H9 (cell line): ENCODE measurements at regions not wholly inside any gene's neighbourhood (a gene's known extent, or its start where the extent isn't known, plus 50 kb on each side); places are given as distances from the start of the nearest gene placed in this dataset.
A peak's percentile ranks its signal among the peaks of the same experiment; 100 is the strongest.

Experiments
- DNase-seq: peaks from one replicate; pipeline ENCODE4 v3.0.0-alpha.2; 2017
- H2AFZ ChIP-seq: one replicate; pipeline ENCODE4 v1.6.1; 2013; ENCODE audit warnings: mild to moderate bottlenecking, low read length, control low read depth, moderate library complexity
- H2AK5ac ChIP-seq: 2 replicates; pipeline ENCODE4 v1.6.1; 2013; ENCODE audit warnings: low read length, control low read depth, mixed read lengths; ENCODE audit not compliant: insufficient read length
- H2BK120ac ChIP-seq: one replicate; pipeline ENCODE4 v1.6.1; 2013; ENCODE audit warnings: low read depth, mild to moderate bottlenecking, low read length, control low read depth, inconsistent platforms; ENCODE audit not compliant: poor library complexity, severe bottlenecking
- H2BK12ac ChIP-seq: 2 replicates; pipeline ENCODE4 v1.6.1; 2013; ENCODE audit warnings: low read length, control low read depth, mixed read lengths, low read depth; ENCODE audit not compliant: insufficient read length
- H2BK15ac ChIP-seq: 2 replicates; pipeline ENCODE4 v1.6.1; 2013; ENCODE audit warnings: low read depth, low read length, control low read depth
- H2BK20ac ChIP-seq: one replicate; pipeline ENCODE4 v1.6.1; 2013; ENCODE audit warnings: low read depth, mild to moderate bottlenecking, low read length, control low read depth, inconsistent platforms; ENCODE audit not compliant: poor library complexity, severe bottlenecking
- H2BK5ac ChIP-seq: 2 replicates; pipeline ENCODE4 v1.6.1; 2013; ENCODE audit warnings: low read length, control low read depth, mixed read lengths; ENCODE audit not compliant: insufficient read length
- H3K14ac ChIP-seq: 2 replicates; pipeline ENCODE4 v1.6.1; 2013; ENCODE audit warnings: low read length, control low read depth; ENCODE audit not compliant: insufficient read depth
- H3K18ac ChIP-seq: 2 replicates; pipeline ENCODE4 v1.6.1; 2013; ENCODE audit warnings: low read depth, mild to moderate bottlenecking, mixed read lengths, low read length, control low read depth; ENCODE audit not compliant: insufficient read length
- H3K23ac ChIP-seq: 2 replicates; pipeline ENCODE4 v1.6.1; 2013; ENCODE audit warnings: low read length, control low read depth, mixed read lengths, low read depth; ENCODE audit not compliant: insufficient read length
- H3K23me2 ChIP-seq: 2 replicates; pipeline ENCODE4 v1.6.1; 2013; ENCODE audit warnings: low read depth, mild to moderate bottlenecking, mixed read lengths, low read length, control low read depth; ENCODE audit not compliant: insufficient read length, poor library complexity, severe bottlenecking
- H3K27ac ChIP-seq: 2 replicates; pipeline ENCODE4 v1.5.1; 2013; ENCODE audit warnings: low read length, control low read depth, mixed read lengths, low read depth; ENCODE audit not compliant: insufficient read length
- H3K27me3 ChIP-seq: 2 replicates; pipeline ENCODE4 v1.6.1; 2013; ENCODE audit warnings: low read length, control low read depth, inconsistent platforms; ENCODE audit not compliant: insufficient read depth
- H3K4ac ChIP-seq: 2 replicates; pipeline ENCODE4 v1.6.1; 2013; ENCODE audit warnings: low read depth, mild to moderate bottlenecking, control low read depth, inconsistent platforms, low read length, moderate library complexity
- H3K4me1 ChIP-seq: 2 replicates; pipeline ENCODE4 v1.6.1; 2013; ENCODE audit warnings: low read length, control low read depth, inconsistent platforms; ENCODE audit not compliant: insufficient read depth
- H3K4me2 ChIP-seq: 2 replicates; pipeline ENCODE4 v1.6.1; 2013; ENCODE audit warnings: low read length, control low read depth, mixed read lengths; ENCODE audit not compliant: insufficient read length, insufficient read depth
- H3K56ac ChIP-seq: 2 replicates; pipeline ENCODE4 v1.6.1; 2013; ENCODE audit warnings: low read depth, mild to moderate bottlenecking, mixed read lengths, low read length, control low read depth; ENCODE audit not compliant: insufficient read length
- H3K79me1 ChIP-seq: 2 replicates; pipeline ENCODE4 v1.6.1; 2013; ENCODE audit warnings: low read depth, mild to moderate bottlenecking, moderate library complexity, low read length, control low read depth, inconsistent platforms; ENCODE audit not compliant: insufficient read depth, poor library complexity, severe bottlenecking
- H3K79me2 ChIP-seq: 2 replicates; pipeline ENCODE4 v1.6.1; 2013; ENCODE audit warnings: low read length, control low read depth, inconsistent platforms; ENCODE audit not compliant: insufficient read depth
- H3K9ac ChIP-seq: 2 replicates; pipeline ENCODE4 v1.6.1; 2013; ENCODE audit warnings: low read length, control low read depth, mixed read lengths; ENCODE audit not compliant: insufficient read length; ENCODE audit errors: extremely low read depth
- H3K9me3 ChIP-seq: one replicate; pipeline ENCODE4 v1.6.1; 2013; ENCODE audit warnings: low read depth, low read length, inconsistent platforms; ENCODE audit not compliant: control insufficient read depth
- H3T11ph ChIP-seq: one replicate; pipeline ENCODE4 v1.6.1; 2013; ENCODE audit warnings: mild to moderate bottlenecking, low read length, control low read depth, inconsistent platforms
- H4K20me1 ChIP-seq: one replicate; pipeline ENCODE4 v1.6.1; 2013; ENCODE audit not compliant: control insufficient read depth, insufficient read length, insufficient read depth
- H4K5ac ChIP-seq: 2 replicates; pipeline ENCODE4 v1.6.1; 2013; ENCODE audit warnings: low read depth, mild to moderate bottlenecking, mixed read lengths, low read length, control low read depth; ENCODE audit not compliant: insufficient read length
- H4K8ac ChIP-seq: replicated peaks from 2 replicates; pipeline ENCODE4 v1.6.1; 2013; ENCODE audit warnings: low read length, control low read depth, mixed read lengths, low read depth; ENCODE audit not compliant: insufficient read length
- H4K91ac ChIP-seq: 2 replicates; pipeline ENCODE4 v1.6.1; 2013; ENCODE audit warnings: low read depth, mild to moderate bottlenecking, moderate library complexity, mixed read lengths, low read length, control low read depth; ENCODE audit not compliant: insufficient read length
- H3K27ac Mint-ChIP-seq, 3 experiments: 2 replicates in 2 of 3; 3 replicates in 1 of 3; pipeline ENCODE4 v1.8.0; 2020 to 2021; ENCODE audit warnings: mixed read lengths in 3 of 3, mild to moderate bottlenecking in 1 of 3, moderate library complexity in 1 of 3
- H3K27me3 Mint-ChIP-seq: 2 replicates; pipeline ENCODE4 v1.8.0; 2021; ENCODE audit warnings: low read depth, mild to moderate bottlenecking, moderate library complexity, mixed read lengths
- H3K36me3 Mint-ChIP-seq, 3 experiments: 2 replicates in 2 of 3; 3 replicates in 1 of 3; pipeline ENCODE4 v1.8.0; 2020 to 2021; ENCODE audit warnings: low read depth in 3 of 3, mixed read lengths in 3 of 3; ENCODE audit not compliant: insufficient read depth in 1 of 3
- H3K4me1 Mint-ChIP-seq, 2 experiments: 2 replicates each; pipeline ENCODE4 v1.8.0; 2020; ENCODE audit warnings: mixed read lengths in 2 of 2
- H3K4me3 Mint-ChIP-seq, 2 experiments: 2 replicates in 1 of 2; 3 replicates in 1 of 2; pipeline ENCODE4 v1.8.0; 2020 to 2021; ENCODE audit warnings: mild to moderate bottlenecking in 2 of 2, mixed read lengths in 2 of 2, moderate library complexity in 1 of 2
- H3K9me3 Mint-ChIP-seq, 2 experiments: 2 replicates in 1 of 2; 3 replicates in 1 of 2; pipeline ENCODE4 v1.8.0; 2020; ENCODE audit warnings: mild to moderate bottlenecking in 2 of 2, mixed read lengths in 2 of 2, moderate library complexity in 1 of 2
- WGBS: extraction: QIAGEN DNeasy Blood & Tissue Kit; methylation state at CpG from one replicate; pipeline ENCODE4 v1.1.7; 2013; ENCODE audit warnings: missing lambda C conversion rate, low lambda C conversion rate, mixed read lengths; ENCODE audit not compliant: insufficient read length; ENCODE audit errors: extremely low coverage; 5-methylcytosine and 5-hydroxymethylcytosine counted together
- TF ChIP-seq, protein P1 (sequence below): fragments of 200-600 bp; sonication (generic); conservative IDR thresholded peaks from 3 replicates; pipeline ENCODE4 v1.8.0; 2021; ENCODE audit warnings: antibody characterized with exemption, mild to moderate bottlenecking

DNA sequence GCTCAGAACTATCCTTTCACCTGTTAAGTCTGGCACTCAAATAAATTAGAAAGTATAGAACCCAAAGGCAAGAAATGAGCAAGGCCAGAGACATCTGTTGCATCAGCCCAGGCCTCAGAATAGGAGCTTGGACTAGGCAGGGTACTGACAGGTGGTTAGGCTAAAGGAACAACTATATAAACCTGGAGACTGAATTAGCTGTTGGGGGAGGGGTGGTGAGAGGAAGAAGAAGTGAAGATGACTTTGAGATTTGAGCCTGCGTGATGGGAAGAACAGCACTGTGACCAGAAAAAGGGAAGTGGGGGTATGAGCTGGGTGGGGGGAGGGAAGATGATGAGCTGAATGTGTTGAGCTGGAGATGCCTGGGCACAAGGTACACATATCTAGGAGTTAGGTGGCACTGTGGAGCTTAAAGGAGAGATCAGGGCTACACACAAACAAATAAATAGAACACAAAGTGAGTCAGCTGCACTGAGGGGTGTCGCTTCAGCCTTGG is 244.7 kb downstream of the PTEN start:
- H3K27ac Mint-ChIP-seq: peak overlapping the region in 1 of 3 experiments; percentile 18; a peak in 1 of 7 replicates

More for the DNA sequence above, 244.7 kb downstream of the PTEN start:
- DNase-seq: no peak
- Histone ChIP-seq H2BK120ac (no peak overlapping the region), H3T11ph (no peak overlapping the region), H3K23ac (no peak overlapping the region), H3K27ac (no peak overlapping the region), H4K91ac (no peak overlapping the region), H2BK12ac (no peak overlapping the region), H3K18ac (no peak overlapping the region), H3K4me2 (no peak overlapping the region), H4K20me1 (no peaks in the 10 kb centered on the region), H3K14ac (no peak overlapping the region), H4K8ac (no peak overlapping the region), H3K27me3 (no peaks in the 10 kb centered on the region), H3K79me1 (no peaks in the 10 kb centered on the region), H2BK20ac (no peak overlapping the region), H2BK15ac (no peak overlapping the region), H3K9me3 (no peaks in the 10 kb centered on the region), H4K5ac (no peak overlapping the region), H3K79me2 (no peaks in the 10 kb centered on the region), H3K4ac (no peak overlapping the region), H3K56ac (no peak overlapping the region), H3K9ac (no peak overlapping the region), H2AFZ (no peak overlapping the region), H3K4me1 (no peaks in the 10 kb centered on the region; the same call in 1 of the 2 replicates), H2BK5ac (no peak overlapping the region), H2AK5ac (no peak overlapping the region), H3K23me2 (no peaks in the 10 kb centered on the region)
- H3K9me3 Mint-ChIP-seq: no peaks in the 10 kb centered on the region; a peak in 1 of 5 replicates
- no peak overlapping the region for H3K4me3 Mint-ChIP-seq
- peaks cover 4 to 5% of the 10 kb centered on the region in 2 experiments for H3K4me1 Mint-ChIP-seq
- TF ChIP-seq, protein P1, sequence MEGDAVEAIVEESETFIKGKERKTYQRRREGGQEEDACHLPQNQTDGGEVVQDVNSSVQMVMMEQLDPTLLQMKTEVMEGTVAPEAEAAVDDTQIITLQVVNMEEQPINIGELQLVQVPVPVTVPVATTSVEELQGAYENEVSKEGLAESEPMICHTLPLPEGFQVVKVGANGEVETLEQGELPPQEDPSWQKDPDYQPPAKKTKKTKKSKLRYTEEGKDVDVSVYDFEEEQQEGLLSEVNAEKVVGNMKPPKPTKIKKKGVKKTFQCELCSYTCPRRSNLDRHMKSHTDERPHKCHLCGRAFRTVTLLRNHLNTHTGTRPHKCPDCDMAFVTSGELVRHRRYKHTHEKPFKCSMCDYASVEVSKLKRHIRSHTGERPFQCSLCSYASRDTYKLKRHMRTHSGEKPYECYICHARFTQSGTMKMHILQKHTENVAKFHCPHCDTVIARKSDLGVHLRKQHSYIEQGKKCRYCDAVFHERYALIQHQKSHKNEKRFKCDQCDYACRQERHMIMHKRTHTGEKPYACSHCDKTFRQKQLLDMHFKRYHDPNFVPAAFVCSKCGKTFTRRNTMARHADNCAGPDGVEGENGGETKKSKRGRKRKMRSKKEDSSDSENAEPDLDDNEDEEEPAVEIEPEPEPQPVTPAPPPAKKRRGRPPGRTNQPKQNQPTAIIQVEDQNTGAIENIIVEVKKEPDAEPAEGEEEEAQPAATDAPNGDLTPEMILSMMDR: no peak
- no peaks in the 10 kb centered on the region for H3K36me3 Mint-ChIP-seq
- no CpG with 5 or more reads among the region's 2 CpGs for WGBS
- no peaks in the 10 kb centered on the region for H3K27me3 Mint-ChIP-seq
